Activated CD4-positive, alpha-beta T cell treated with anti-CD3 and anti-CD28 coated beads, Interleukin-2, amount 50 U/mL, for 1 hour (primary cell): ENCODE measurements at regions not wholly inside any gene's neighbourhood (a gene's known extent, or its start where the extent isn't known, plus 50 kb on each side); places are given as distances from the start of the nearest gene placed in this dataset.
A peak's percentile ranks its signal among the peaks of the same experiment; 100 is the strongest.
"Not testable (repeated sequence)": the region's sequence is repeated elsewhere in the genome, so short reads cannot be mapped to it uniquely, and the experiment has no call there.

Source experiments
- DNase-seq: peaks from one replicate; pipeline ENCODE4 v3.0.0-alpha.2; 2020

DNA sequence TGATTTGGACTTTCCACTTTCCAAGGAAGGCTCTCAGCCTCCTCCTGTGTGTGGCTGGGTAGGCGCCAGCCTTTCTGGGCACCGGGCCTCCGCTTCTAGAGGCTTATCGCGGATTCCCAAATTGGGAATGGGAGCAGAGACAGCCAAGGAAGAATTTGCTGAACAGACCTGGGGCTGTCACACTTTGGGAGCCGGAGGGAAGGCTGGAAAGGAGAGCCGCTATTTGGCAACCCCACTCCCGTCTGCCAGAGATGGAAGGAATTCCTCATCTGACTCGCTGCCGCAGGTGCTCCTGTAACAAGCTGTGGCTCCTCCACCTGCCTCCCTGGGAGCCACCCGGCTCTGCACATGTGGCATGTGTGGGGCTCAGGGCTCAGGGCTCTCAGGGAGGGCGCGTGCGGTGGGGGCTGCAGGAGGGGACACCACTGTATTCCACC lies 50.8 kb upstream of the ECHDC3 start:
- DNase-seq = no peak

DNA sequence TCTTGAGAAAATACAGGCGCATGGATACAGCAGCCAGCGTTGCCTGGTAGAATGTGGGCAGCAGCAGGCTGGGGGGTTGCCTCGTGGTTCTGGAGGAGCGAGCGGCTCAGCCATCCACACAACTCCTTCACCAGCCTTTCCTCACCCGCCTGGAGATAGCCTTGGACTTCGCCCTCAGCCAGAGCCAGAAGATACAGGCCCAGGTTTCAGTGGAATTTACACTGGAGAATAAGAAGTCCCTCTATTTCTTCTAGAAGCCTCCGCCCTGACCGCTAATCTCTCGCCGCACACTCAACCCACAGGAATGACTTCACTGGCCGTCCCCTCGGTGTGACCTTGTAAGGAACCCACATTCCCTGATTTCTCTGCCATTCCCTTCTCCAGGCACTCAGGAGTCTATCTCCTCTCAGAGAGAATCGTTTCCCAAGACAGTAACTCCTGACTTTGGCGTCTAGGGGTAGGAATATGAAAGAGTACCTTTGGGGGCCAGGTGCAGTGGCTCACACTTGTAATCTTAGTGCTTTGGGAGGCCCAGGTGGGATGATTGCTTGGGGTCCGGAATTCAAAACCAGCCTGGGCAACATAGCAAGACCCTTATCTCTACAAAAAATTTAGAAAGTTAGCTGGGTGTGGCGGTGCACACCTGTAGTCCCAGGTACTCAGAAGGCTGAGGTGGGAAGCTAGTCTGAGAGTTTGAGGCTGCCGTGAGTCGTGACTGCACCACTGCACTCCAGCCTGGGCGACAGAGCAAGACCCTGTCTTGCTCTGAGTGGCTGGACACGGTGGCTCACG lies 52.0 kb upstream of the ECHDC3 start:
- no peak for DNase-seq

DNA sequence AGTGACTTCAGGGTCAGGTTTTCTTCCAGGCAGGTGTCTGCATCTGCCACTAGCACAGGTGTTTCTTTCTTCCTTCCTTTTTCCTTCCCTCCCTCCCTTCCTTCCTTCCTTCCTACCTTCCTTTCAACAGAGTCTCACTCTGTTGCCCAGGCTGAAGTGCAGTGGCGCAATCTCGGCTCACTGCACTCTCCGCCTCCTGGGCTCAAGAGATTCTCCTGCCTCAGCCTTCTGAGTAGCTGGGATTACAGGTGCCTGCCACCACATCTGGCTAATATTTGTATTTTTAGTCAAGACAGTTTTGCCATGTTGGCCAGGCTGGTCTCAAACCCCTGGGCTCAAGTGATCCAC lies 53.8 kb upstream of the ECHDC3 start:
- DNase-seq = not testable (repeated sequence)

DNA sequence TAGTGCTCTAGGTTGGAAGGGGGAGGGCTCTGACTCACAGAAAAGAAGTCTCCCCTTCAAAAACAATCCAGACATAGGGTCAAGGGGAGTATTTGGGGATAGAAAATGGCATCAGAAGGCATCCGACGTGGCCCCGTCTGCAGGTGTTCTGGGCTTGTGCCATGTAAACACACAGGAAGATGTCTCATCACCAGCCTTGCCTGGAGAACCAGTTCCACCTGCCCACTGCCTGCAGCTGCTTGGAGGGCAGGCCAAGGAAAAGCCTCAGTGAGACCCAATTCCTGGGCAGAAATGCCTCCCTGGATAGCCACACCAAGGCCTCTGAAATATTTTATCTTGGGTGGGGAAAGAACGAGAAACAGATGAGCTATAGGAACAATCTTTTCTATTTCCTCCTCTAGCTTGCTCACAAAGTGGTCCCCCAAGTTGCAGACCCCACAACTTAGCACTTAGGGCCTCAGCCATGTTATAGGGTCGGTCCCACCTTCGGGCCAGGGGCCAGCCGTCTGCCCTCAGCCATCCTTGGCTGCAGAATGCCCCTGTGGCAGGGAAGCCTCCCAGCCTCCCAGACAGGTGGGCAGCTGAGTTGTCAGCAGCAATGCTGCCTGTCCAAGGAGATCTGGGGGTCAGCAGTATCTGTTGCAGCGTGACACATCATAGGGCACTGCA lies 54.3 kb upstream of the ECHDC3 start:
- no peak for DNase-seq

DNA sequence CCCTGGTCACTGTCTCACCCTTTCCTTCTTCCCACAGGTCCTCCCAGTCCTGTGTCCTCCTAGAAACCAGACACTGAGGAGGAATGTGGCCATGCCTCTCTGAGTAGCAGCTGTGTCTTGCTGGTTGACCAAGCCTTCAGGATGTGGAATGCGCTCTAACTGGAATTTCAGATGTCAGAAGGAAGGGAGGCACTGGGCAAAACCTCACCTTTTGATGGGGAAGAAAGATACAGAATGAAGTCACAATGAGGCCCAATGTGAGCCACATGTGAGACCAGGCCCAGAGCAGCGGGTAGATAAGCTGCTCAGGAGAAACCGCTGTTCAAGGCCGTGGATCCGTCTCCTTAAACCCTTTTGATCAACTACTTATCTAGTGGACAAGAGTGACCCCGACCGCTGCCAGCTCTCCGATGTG lies 54.8 kb upstream of the ECHDC3 start:
- DNase-seq = no peak

DNA sequence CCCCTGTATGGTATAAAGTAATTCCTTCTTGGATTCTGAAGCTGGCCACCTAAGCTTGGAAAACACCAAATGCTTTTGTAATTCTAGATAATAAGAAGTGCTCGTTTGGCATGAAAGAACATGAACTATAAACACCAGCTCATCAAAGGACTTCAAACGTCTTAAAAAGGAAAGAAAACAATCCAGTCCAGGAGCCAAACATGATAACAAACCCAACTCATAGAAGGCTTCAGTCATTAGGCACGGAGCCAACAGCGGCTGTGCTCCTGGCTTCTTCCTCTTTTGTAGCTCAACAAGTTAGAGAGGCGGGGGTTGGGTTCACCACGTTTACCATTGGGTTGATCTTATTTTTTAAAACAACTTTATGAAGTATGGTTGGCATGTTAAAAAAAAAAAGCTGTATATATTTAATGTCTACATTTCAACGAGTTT lies 56.4 kb upstream of the ECHDC3 start:
- DNase-seq = peak; percentile 63

DNA sequence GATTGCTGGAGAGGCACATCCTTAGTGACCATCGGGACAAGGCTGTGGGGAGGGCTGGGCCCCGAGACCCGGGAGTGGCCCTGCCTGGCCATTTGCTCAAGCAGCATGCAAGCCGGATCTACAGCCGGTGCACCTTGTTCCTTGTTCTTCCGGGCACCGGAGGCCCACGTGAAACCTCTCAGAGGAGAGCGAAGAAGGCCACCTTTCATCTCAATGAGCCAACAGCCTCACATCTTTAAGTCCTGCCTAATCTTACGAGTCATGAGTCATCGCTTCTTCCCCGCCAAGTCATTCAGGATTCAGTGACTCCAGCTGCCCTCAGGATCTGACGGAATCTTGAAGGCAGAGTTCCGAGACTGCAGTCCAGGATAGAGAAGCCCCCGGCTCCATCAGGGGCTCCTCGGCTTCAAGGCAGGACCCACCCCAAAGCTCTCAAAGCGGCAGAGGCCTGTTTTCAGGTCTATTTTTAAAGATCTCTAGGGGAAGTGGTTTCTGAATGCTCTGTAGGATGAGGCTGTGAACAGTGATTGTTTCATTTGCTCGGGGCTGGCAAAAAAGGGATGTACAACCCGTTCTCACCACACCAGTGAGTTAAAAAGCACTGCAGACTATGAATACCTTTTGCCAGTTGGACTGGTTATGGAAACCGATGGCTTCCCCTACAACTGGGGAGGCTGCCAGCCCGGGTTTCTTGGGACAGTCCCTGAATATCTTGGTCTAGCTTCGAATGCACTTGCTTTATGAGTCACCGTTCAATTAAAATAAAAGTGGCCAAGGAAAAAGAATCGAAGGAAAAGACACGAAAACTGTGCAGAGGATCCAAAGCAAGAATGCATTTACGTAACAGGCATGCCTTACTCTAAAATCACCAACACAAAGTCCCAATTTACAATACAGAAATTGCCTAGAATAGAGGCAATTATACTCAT lies 57.2 kb upstream of the ECHDC3 start:
- DNase-seq = peak; percentile 50

DNA sequence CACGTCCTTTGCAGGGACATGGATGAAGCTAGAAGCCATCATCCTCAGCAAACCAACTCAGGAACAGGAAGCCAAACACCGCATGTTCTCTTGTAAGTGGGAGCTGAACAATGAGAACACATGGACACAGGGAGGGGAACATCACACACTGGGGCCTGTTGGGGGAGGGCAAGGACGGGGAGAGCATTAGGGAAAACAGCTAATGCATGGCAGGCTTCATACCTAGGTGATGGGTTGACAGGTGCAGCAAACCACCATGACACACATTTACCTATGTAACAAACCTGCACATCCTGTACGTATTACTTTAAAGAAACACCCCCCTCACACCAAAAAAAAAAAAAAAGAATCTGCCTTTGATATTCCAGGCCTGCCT lies 57.9 kb upstream of the ECHDC3 start:
- peak; percentile 14 for DNase-seq

DNA sequence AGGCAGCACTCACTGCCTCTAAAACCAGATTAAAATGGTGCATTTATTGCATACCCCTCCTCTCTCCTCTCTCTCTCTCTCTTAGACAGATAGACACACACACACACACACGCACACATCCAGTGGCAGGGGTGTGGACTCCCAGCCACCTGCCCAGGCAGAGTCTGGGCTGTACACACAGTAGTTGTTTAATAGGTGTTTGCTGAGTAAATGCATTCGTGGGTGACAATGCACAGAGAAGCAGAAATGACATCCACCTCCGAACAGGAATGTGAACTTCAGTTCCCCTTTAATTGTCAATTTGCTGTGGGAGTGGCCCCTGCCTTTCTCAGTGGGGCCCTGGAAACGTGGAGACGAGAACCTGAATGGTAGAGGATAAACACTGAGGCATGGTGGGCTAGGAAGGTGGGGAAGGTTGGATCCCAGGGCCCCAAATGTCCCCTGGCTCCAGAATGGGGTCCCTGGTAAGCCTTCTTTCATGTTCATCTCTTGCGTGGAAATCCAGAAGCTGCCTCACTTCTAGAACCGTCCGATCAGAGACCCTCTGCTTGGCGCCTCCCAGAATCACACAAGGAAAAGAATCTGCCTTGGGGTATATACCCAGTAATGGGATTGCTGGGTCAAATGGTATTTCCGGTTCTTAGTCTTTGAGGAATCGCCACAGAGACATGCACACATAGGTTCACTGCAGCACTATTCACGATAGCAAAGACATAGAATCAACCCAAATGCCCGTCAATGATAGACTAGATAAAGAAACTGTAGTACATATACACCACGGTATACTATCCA lies 58.5 kb upstream of the ECHDC3 start:
- DNase-seq = no peak

DNA sequence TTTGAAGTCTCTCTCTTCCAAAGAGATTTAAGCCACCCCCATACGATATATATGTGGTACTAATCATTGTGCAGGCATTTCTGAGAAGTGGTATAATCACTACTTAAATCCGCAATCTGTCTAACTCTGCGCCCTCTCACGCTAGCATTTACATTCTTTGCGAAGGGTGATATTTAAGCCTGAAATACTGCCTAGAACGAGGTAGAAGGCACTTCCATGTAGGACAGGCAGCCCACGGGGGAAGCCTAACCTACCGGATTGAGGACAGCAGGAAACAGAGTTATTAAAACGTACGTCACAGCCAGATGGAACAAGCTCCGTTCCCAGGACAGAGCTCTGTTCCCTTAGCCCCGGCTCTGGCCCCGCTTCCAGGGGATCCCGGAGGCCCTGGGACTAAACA lies 59.3 kb upstream of the ECHDC3 start:
- no peak for DNase-seq

DNA sequence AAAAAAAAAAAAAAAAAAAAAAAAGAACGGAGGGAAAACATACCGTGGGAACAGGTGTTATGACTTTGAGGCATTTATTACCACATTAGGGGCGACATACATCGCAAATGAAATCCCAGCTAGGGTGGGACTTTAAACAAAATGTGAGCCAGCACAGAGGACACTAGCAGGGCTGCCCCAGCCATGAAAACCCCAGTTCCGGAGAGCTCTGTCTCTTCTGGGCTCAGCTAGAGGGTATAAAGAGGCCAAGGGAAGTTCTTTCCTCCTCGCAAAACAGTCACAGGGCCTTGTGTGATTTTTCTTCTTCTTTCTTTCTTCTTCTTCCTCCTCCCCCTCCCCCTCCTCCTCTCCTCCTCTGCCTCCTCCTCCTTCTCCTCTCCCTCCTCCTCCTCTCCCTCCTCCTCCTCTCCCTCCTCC lies 59.9 kb upstream of the ECHDC3 start:
- DNase-seq = no peak

DNA sequence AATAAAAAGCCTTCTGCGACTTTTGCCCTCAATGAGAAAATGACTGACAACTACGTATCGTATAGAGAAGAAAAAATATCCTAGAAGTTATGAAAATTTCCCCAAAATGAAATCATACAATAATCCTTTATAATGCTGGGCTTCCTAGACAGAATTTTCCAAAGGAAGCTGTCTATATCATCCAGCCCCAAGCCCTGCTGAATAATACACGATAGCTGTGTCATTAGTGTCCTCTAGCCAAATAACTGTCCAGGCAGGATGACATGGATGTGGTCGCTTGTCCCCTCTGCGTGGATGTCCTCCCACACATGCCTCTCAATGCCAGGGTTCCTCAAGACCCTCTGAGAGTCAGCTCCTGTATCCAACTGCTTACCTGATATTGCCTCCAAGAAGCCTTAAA lies 61.7 kb upstream of the ECHDC3 start:
- DNase-seq = no peak

DNA sequence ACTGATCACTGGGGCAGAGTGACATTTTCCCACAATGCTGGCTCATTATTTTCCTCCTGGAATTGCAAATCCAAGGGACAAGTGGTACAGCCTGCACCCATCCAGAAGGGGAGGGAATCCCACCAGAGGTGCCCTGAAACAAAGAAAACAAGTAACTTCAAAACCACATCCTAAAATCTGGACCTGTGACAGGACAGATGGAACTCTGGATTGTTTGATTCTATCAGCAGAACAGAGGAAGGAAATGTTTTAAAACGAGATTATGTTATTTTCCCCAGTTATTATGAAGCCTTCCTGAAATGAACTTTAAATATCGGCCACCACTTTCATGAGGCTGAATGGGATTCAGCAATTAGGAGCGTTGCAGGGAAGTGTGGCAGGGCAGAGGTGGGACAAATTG lies 62.2 kb upstream of the ECHDC3 start:
- DNase-seq = no peak

DNA sequence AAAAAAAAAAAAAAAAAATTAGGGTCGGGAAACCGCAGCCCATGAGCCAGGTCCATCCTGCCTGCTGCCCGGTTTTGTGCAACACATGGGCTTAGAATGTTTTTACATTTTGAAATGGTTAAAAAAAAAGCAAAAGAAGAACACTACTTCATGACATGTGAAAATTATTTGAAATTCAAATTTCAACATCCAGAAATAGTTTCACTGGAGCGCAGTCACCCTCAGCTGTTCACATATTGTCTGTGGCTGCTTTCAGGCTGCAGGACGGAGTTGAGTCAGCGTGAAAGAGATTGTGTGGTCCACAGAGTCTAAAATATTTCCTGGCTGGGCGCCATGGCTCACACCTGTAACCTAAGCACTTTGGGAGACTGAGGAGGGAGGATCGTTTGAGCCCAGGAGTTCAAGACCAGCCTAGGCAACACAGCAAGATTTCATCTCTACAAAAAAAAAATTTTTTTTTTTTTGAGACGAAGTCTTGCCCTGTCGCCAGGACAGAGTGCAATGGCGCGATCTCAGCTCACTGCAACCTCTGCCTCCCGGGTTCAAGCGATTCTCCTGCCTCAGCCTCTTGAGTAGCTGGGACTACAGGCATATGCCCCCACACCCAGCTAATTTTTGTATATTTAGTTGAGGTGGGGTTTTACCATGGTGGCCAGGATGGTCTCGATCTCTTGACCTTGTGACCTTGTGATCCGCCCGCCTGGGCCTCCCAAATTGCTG lies 63.9 kb upstream of the ECHDC3 start:
- no peak for DNase-seq

DNA sequence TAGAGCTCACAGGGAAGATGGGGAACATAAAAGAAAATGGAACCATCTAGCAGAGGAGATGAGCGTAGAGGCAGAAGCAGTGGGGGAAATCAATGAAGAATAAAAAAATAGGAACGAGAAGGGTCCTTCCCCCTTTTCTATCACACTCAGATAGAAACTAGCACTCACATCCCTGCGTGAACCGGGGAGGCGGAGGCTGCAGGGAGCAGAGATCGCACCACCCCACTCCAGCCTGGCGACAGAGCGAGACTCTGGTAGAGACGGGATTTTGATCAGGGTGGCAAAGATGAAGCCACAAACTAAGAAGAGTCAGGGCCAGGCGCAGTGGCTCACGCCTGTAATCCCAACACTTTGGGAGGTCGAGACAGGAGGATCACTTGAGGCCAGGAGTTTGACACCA lies 64.7 kb upstream of the ECHDC3 start:
- no peak for DNase-seq

DNA sequence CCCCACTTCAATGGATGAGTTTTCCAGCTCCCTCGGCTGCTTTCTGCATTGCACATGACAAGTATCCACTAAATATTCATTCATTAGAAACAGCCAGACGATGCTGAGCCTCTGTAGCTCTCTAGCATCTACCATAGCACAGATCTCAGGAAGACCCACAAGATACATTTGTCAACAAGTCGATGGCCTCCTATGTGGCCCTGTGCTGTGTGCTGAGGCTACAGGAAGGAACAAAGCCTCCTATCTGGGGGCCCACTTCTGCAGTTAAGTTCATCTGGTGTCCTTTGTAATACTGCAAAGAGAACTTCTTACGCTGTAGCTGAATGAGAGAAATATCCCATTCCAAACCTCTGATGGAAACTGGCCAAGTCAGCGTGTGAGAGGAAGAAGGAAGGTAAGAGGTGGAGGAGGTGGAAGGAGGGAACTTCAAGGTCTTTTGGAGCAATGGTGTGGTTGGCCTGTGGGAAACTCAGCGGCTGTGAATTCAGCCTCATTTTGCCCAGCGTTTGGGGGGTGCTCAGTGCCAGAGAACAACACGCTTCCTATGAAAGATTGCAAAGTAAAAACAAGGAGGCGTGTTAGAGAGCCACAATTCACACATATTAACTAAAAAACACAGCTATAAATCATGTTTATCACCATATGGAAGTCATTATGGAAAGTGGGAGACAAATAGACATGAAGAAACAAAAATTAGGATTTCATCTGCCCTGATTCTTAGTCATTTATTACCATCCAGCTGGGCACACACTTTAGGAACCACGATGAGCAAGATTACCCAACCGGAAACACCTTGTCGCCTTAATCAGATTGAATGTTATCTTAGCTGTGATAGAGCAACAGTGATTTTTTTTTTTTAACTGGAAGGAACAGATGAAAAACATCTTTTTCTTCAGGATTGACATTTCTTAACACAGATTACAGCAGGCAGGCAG lies 62.2 kb upstream of the USP6NL start:
- no peak for DNase-seq

DNA sequence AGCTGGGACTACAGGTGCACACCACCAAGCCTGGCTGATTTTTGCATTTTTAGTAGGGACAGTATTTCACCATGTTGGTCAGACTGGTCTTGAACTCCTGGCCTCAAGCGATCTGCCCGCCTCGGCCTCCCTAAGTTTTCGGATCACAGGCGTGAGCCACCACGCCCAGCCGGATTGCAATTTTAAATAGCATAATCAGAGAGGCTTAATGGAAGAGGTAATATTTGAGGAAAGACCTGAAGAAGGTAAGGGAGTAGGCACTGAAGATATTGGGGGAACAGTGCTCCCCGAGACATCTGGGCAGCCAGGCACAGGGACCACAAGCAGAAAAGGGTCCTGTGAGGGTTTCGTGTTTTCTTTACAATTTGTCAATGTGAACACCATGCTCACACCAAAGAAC lies 61.4 kb upstream of the USP6NL start:
- no peak for DNase-seq

DNA sequence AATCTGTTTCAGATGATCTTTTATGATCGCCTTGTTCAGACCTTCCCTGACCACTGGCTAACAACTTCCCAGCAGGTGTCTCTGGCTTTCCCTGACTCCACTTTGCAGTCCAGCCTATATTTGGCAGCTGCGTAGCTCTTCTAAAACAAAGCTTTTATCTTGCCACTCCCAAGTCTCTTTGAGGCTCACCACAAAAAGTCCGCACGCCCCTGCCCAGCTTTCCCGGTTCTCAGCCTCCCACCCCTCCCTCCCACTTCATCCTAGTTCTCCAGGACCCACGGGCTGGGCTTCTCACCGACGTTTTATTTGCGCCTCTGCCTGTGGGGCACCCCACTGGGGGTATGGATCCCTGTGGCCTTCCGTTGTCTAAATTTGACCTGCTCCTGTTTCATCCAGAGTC lies 58.9 kb upstream of the USP6NL start:
- no peak for DNase-seq

DNA sequence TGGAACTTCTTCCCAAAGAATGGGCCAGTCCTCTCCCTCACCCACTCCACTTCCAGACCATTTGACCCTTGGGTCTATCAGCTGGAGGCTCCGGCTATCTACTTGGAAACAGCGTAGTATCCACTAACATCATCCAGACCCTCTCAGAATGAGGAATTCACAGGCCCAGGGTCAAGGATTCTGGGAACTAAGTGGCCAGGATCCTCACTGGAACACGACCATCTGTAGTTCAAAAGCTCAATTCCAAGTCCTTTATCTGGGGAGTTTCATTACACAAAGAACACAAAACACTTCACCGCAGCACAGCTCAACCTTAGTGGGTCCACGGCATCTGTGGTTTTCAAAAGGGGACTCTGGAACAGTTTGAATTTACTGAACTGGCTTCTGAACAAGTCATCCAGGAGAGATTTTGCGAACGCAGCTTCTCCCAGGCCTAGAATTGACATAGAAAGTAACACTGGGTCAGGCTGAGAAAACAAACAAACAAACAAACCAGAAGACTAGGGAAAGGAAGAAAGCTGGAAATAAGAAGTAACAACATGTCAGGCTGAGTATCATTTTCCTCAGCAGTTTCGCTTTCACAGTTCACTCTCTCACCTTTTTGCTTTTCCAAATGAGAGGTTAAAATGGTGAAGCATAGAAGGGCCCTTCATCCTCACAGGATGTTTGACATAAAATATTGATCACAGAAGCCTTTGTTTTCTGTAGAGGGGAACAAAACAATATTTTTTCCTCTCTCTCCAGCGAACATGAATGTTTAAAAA lies 57.6 kb upstream of the USP6NL start:
- DNase-seq = no peak

DNA sequence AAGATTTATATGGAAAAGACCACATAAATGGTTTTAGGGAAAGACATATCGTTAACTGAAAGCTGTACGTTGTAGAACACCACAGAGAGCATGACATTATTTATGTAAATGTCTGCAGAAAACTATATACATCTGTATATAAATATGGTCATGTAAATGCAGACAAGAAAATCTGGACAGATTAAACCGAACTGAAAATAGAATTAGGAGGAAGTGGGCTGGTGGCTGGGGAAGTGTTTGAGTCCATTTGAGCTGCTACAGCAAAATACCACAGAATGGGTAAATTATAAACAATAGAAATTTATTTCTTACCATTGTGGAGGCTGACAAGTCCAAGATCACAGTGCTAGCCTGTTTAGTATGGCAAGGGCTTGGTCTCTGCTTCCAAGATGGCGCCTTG lies 56.3 kb upstream of the USP6NL start:
- DNase-seq = no peak
